ENCODE measurements at regions not wholly inside any gene's neighbourhood (a gene's known extent, or its start where the extent isn't known, plus 50 kb on each side); places are given as distances from the start of the nearest gene placed in this dataset.
"Not testable (repeated sequence)": the region's sequence is repeated elsewhere in the genome, so short reads cannot be mapped to it uniquely, and the experiment has no call there.

- not testable (repeated sequence) for H3K27ac ChIP-seq; H3K36me3 ChIP-seq; H3K27me3 ChIP-seq; H4K20me1 ChIP-seq (ENCODE audit: low read depth); H3K4me2 ChIP-seq; H3K4me3 Mint-ChIP-seq; H3K9me3 ChIP-seq (ENCODE audit: low read depth); H3K9ac ChIP-seq; H2AFZ ChIP-seq (replicated peaks); H3K27ac Mint-ChIP-seq; H3K36me3 Mint-ChIP-seq; H3K79me2 ChIP-seq (ENCODE audit: low read depth); DNase-seq (ENCODE audit: low spot score); H3K4me3 ChIP-seq; H3K27me3 Mint-ChIP-seq (ENCODE audit: insufficient read depth, low read depth)
- Mint-ChIP-seq H3K9me3 (peaks cover 17% of the 10 kb centered on the region), H3K4me1 (peaks cover 36% of the 10 kb centered on the region)
- H3F3A ChIP-seq (ENCODE audit: low read depth): peaks cover 24% of the 10 kb centered on the region
- peaks cover 36% of the 10 kb centered on the region for H3K4me1 ChIP-seq
Measured at GRCh38 chr12:124070394-124071074, 97.5 kb downstream of the ZNF664 start.

DNA sequence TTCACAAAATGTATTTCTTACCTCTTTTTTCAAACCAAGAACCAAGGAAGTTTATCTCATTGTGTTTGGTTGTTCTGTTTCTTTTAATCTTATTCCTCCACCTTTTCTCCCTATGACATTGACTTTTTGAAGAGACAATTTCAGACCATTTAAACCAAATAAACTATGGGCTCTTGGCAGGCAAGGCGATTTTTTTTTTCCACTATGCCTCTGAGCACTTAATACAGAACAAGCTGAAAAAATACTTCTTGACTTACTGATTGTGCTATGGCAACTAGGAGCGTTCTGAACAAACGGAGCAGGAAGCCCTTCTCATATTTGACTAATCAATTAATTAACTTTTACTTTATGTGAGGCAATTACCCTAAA is 98.0 kb downstream of the ZNF664 start:
- Histone ChIP-seq H4K20me1 (ENCODE audit: low read depth) (peaks cover 4% of the 10 kb centered on the region), H3K9ac (no peak overlapping the region), H2AFZ (replicated peaks) (no peak overlapping the region), H3K36me3 (no peaks in the 10 kb centered on the region), H3K27me3 (no peaks in the 10 kb centered on the region), H3K9me3 (ENCODE audit: low read depth) (no peaks in the 10 kb centered on the region), H3K4me3 (no peak overlapping the region), H3F3A (ENCODE audit: low read depth) (peaks cover 24% of the 10 kb centered on the region), H3K27ac (no peak overlapping the region), H3K4me1 (peaks cover 39% of the 10 kb centered on the region), H3K79me2 (ENCODE audit: low read depth) (no peaks in the 10 kb centered on the region), H3K4me2 (peak overlapping the region; percentile 61)
- DNase-seq (ENCODE audit: low spot score): no peak
- Mint-ChIP-seq H3K9me3 (peaks cover 17% of the 10 kb centered on the region), H3K4me3 (no peak overlapping the region), H3K27ac (no peak overlapping the region), H3K27me3 (ENCODE audit: insufficient read depth, low read depth) (peaks cover 2% of the 10 kb centered on the region), H3K4me1 (peaks cover 37% of the 10 kb centered on the region), H3K36me3 (peaks cover 9% of the 10 kb centered on the region)
- TF ChIP-seq EZH2 (IDR thresholded peaks at IDR 0.05) (no peak), CTCF (IDR thresholded peaks at IDR 0.05) (no peak), EZH2phosphoT487 (IDR thresholded peaks at IDR 0.05) (no peak)

DNA sequence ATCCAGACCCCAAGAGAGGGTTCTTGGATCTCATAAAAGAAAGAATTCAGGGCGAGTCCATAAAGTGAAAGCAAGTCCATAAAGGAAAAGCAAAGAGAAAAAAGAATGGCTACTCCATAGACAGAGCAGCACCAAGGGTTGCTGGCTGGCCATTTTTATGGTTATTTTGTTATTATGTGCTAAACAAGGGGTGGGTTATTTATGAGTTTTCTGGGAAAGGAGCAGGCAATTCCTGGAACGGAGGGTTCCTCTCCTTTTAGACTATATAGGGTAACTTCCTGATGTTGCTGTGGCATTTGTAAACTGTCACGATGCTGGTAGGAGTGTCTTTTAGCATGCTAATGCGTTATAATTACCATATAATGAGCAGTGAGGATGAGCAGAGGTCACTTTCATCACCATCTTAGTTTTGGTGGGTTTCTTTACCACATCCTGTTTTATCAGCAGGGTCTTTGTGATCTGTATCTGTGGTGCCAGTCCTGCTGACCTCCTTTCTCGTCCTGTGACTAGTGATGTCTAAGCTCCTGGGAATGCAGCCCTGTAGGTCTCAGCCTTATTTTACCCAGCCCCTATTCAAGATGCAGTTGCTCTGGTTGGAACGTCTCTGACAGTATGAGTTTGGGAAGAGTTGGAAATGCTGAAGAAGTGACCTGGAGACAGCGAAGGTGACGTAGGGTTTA is 100.5 kb downstream of the ZNF664 start:
- Mint-ChIP-seq H3K4me1 (peaks cover 37% of the 10 kb centered on the region), H3K27me3 (ENCODE audit: insufficient read depth, low read depth) (peaks cover 2% of the 10 kb centered on the region), H3K36me3 (peaks cover 6% of the 10 kb centered on the region), H3K9me3 (peaks cover 4% of the 10 kb centered on the region), H3K27ac (no peak overlapping the region), H3K4me3 (no peak overlapping the region)
- peak overlapping the region; percentile 40 for H3K4me2 ChIP-seq
- peak; percentile 20 for DNase-seq (ENCODE audit: low spot score)
- no peak overlapping the region for H3K4me3 ChIP-seq
- H3K9me3 ChIP-seq (ENCODE audit: low read depth): no peaks in the 10 kb centered on the region
- peaks cover 39% of the 10 kb centered on the region for H3K4me1 ChIP-seq
- no peaks in the 10 kb centered on the region for H3K36me3 ChIP-seq
- peaks cover 4% of the 10 kb centered on the region for H4K20me1 ChIP-seq (ENCODE audit: low read depth)
- H3K9ac ChIP-seq: no peak overlapping the region
- no peaks in the 10 kb centered on the region for H3K27me3 ChIP-seq
- TF ChIP-seq EZH2phosphoT487 (IDR thresholded peaks at IDR 0.05) (no peak), EZH2 (IDR thresholded peaks at IDR 0.05) (no peak), CTCF (IDR thresholded peaks at IDR 0.05) (no peak)
- H3F3A ChIP-seq (ENCODE audit: low read depth): peaks cover 24% of the 10 kb centered on the region
- H3K27ac ChIP-seq: no peak overlapping the region
- no peaks in the 10 kb centered on the region for H3K79me2 ChIP-seq (ENCODE audit: low read depth)
- no peak overlapping the region for H2AFZ ChIP-seq (replicated peaks)

DNA sequence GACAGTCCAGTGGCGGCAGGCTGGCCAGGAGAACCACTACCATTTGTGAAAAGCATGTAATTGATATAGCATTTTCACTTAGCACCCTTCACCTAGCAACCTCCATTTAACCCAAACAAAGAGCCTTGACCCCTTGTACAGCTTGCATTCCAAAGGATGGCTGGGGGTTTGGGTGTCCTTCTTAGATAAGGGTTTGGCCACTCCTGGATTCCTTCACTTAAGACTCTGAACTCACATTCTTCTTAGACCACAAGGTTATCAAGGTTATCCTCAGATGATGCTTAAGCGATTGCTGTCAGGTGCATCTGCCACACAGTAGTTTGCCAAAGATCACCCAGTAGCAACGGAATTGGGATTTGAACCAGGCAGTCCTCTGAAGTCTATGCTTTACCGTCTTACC is 102.8 kb downstream of the ZNF664 start:
- peaks cover 4% of the 10 kb centered on the region for H4K20me1 ChIP-seq (ENCODE audit: low read depth)
- H3K9ac ChIP-seq: no peak overlapping the region
- no peak overlapping the region for H3K4me2 ChIP-seq
- H3K36me3 Mint-ChIP-seq: peaks cover 2% of the 10 kb centered on the region
- H3K27ac ChIP-seq: no peak overlapping the region
- no peak overlapping the region for H3K4me3 Mint-ChIP-seq
- H3K9me3 ChIP-seq (ENCODE audit: low read depth): no peaks in the 10 kb centered on the region
- H2AFZ ChIP-seq (replicated peaks): no peak overlapping the region
- TF ChIP-seq EZH2phosphoT487 (IDR thresholded peaks at IDR 0.05): no peak
- TF ChIP-seq EZH2 (IDR thresholded peaks at IDR 0.05): no peak
- no peak for TF ChIP-seq CTCF (IDR thresholded peaks at IDR 0.05)
- peak; percentile 15 for DNase-seq (ENCODE audit: low spot score)
- H3K27me3 ChIP-seq: no peaks in the 10 kb centered on the region
- H3K27me3 Mint-ChIP-seq (ENCODE audit: insufficient read depth, low read depth): peaks cover 2% of the 10 kb centered on the region
- peaks cover 34% of the 10 kb centered on the region for H3K4me1 Mint-ChIP-seq
- H3F3A ChIP-seq (ENCODE audit: low read depth): peaks cover 24% of the 10 kb centered on the region
- H3K79me2 ChIP-seq (ENCODE audit: low read depth): no peaks in the 10 kb centered on the region
- no peak overlapping the region for H3K27ac Mint-ChIP-seq
- H3K4me1 ChIP-seq: peaks cover 38% of the 10 kb centered on the region
- H3K36me3 ChIP-seq: no peaks in the 10 kb centered on the region
- H3K4me3 ChIP-seq: no peak overlapping the region
- H3K9me3 Mint-ChIP-seq: peaks cover 2% of the 10 kb centered on the region

All from neural progenitor cell (in vitro differentiated cells).